ENCODE measurements at regions not wholly inside any gene's neighbourhood (a gene's known extent, or its start where the extent isn't known, plus 50 kb on each side); places are given as distances from the start of the nearest gene placed in this dataset.

DNA sequence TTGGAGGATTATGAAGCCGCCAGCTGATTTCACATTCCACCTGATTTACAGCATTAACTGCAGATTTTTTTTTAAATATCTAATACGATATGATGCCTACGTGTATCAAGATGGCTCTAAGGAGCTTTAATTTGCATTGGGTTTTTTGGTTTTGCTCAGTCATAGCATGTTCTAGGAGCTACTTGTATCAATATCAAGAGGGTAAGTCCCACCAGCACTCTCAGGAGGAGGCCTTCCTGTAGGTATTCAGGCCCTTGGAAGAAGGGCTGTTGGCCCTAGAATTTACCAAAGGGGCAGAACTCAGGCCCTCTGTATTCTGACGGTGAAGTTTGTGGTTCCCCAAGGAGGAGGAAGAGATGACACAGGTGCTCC lies 97.2 kb upstream of the IPO5 start:
- Histone ChIP-seq H3K27me3 (ENCODE audit: insufficient read depth) (no peaks in the 10 kb centered on the region), H3K36me3 (replicated peaks in 1 of 2; ENCODE audit: control insufficient read depth in 1 of 2, insufficient read depth in 2 of 2, low read length in 1 of 2) (no peaks in the 10 kb centered on the region), H3K9me3 (no peaks in the 10 kb centered on the region), H3K4me3 (ENCODE audit: low read depth in 2 of 2, low read length in 1 of 2) (no peak overlapping the region), H2AFZ (ENCODE audit: low read depth) (peak overlapping the region; percentile 95), H3K9me2 (no peaks in the 10 kb centered on the region), H3K79me2 (ENCODE audit: insufficient read depth) (no peaks in the 10 kb centered on the region), H4K20me1 (ENCODE audit: insufficient read depth) (no peaks in the 10 kb centered on the region), H3F3A (replicated peaks; ENCODE audit: insufficient read depth) (no peaks in the 10 kb centered on the region), H3K4me1 (ENCODE audit: control insufficient read depth in 1 of 2, insufficient read depth in 2 of 2, low read depth in 1 of 2, low read length in 1 of 2) (peaks cover 3 to 17% of the 10 kb centered on the region in 2 experiments; a peak in 2 of 4 replicates), H3K9ac (no peak overlapping the region), H3K4me2 (no peak overlapping the region), H3K27ac (ENCODE audit: low read depth in 2 of 2, low read length in 1 of 2) (no peak overlapping the region)
- no peak for DNase-seq
- POLR2A ChIA-PET: no interaction called here
- WGBS (ENCODE audit: low lambda C conversion rate): 94% methylated on average over 3 of the region's 4 CpGs
- CTCF ChIA-PET: interaction anchor here (0.6 to 3.5 kb wide), 59 partner anchors 9 to 1178 kb away, joined by 3 to 23 read pairs (median 4); no protein-coding TSS in a partner anchor
- TF ChIP-seq GATA2 (CRISPR knock-in tag; IDR thresholded peaks at IDR 0.05): no peak
- TF ChIP-seq MEF2A (IDR thresholded peaks at IDR 0.05; ENCODE audit: borderline replicate concordance, low read depth): no peak
- no peak for TF ChIP-seq YY1 (IDR thresholded peaks at IDR 0.05; ENCODE audit: low read depth)
- TF ChIP-seq, protein P1, sequence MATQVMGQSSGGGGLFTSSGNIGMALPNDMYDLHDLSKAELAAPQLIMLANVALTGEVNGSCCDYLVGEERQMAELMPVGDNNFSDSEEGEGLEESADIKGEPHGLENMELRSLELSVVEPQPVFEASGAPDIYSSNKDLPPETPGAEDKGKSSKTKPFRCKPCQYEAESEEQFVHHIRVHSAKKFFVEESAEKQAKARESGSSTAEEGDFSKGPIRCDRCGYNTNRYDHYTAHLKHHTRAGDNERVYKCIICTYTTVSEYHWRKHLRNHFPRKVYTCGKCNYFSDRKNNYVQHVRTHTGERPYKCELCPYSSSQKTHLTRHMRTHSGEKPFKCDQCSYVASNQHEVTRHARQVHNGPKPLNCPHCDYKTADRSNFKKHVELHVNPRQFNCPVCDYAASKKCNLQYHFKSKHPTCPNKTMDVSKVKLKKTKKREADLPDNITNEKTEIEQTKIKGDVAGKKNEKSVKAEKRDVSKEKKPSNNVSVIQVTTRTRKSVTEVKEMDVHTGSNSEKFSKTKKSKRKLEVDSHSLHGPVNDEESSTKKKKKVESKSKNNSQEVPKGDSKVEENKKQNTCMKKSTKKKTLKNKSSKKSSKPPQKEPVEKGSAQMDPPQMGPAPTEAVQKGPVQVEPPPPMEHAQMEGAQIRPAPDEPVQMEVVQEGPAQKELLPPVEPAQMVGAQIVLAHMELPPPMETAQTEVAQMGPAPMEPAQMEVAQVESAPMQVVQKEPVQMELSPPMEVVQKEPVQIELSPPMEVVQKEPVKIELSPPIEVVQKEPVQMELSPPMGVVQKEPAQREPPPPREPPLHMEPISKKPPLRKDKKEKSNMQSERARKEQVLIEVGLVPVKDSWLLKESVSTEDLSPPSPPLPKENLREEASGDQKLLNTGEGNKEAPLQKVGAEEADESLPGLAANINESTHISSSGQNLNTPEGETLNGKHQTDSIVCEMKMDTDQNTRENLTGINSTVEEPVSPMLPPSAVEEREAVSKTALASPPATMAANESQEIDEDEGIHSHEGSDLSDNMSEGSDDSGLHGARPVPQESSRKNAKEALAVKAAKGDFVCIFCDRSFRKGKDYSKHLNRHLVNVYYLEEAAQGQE (IDR thresholded peaks at IDR 0.05; ENCODE audit: low read depth, low read length): no peak
- no peak for TF ChIP-seq TEAD4 (IDR thresholded peaks at IDR 0.05; ENCODE audit: borderline replicate concordance, insufficient read depth)
- TF ChIP-seq, protein P2, sequence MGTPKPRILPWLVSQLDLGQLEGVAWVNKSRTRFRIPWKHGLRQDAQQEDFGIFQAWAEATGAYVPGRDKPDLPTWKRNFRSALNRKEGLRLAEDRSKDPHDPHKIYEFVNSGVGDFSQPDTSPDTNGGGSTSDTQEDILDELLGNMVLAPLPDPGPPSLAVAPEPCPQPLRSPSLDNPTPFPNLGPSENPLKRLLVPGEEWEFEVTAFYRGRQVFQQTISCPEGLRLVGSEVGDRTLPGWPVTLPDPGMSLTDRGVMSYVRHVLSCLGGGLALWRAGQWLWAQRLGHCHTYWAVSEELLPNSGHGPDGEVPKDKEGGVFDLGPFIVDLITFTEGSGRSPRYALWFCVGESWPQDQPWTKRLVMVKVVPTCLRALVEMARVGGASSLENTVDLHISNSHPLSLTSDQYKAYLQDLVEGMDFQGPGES (IDR thresholded peaks at IDR 0.05; ENCODE audit: low read depth, low read length): no peak
- no peak for TF ChIP-seq ELF1 (IDR thresholded peaks at IDR 0.05)
- TF ChIP-seq NFIC (IDR thresholded peaks at IDR 0.05; ENCODE audit: borderline replicate concordance): no peak
- no peak for TF ChIP-seq POLR2AphosphoS5 (IDR thresholded peaks at IDR 0.05; ENCODE audit: low read depth, low read length)
- TF ChIP-seq, protein P3, sequence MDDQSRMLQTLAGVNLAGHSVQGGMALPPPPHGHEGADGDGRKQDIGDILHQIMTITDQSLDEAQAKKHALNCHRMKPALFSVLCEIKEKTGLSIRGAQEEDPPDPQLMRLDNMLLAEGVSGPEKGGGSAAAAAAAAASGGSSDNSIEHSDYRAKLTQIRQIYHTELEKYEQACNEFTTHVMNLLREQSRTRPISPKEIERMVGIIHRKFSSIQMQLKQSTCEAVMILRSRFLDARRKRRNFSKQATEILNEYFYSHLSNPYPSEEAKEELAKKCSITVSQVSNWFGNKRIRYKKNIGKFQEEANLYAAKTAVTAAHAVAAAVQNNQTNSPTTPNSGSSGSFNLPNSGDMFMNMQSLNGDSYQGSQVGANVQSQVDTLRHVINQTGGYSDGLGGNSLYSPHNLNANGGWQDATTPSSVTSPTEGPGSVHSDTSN (IDR thresholded peaks at IDR 0.05): no peak
- TF ChIP-seq, protein P4, sequence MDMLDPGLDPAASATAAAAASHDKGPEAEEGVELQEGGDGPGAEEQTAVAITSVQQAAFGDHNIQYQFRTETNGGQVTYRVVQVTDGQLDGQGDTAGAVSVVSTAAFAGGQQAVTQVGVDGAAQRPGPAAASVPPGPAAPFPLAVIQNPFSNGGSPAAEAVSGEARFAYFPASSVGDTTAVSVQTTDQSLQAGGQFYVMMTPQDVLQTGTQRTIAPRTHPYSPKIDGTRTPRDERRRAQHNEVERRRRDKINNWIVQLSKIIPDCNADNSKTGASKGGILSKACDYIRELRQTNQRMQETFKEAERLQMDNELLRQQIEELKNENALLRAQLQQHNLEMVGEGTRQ (IDR thresholded peaks at IDR 0.05; ENCODE audit: borderline replicate concordance, low read depth, low read length): no peak
- TF ChIP-seq SIN3A (IDR thresholded peaks at IDR 0.05; ENCODE audit: borderline replicate concordance, low read depth, low read length): no peak
- TF ChIP-seq RXRA (IDR thresholded peaks at IDR 0.05; ENCODE audit: borderline replicate concordance, low read depth): no peak
- TF ChIP-seq CHD2 (IDR thresholded peaks at IDR 0.05; ENCODE audit: low read length, partially characterized antibody): no peak
- TF ChIP-seq, protein P5, sequence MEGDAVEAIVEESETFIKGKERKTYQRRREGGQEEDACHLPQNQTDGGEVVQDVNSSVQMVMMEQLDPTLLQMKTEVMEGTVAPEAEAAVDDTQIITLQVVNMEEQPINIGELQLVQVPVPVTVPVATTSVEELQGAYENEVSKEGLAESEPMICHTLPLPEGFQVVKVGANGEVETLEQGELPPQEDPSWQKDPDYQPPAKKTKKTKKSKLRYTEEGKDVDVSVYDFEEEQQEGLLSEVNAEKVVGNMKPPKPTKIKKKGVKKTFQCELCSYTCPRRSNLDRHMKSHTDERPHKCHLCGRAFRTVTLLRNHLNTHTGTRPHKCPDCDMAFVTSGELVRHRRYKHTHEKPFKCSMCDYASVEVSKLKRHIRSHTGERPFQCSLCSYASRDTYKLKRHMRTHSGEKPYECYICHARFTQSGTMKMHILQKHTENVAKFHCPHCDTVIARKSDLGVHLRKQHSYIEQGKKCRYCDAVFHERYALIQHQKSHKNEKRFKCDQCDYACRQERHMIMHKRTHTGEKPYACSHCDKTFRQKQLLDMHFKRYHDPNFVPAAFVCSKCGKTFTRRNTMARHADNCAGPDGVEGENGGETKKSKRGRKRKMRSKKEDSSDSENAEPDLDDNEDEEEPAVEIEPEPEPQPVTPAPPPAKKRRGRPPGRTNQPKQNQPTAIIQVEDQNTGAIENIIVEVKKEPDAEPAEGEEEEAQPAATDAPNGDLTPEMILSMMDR (IDR thresholded peaks at IDR 0.05): no peak
- TF ChIP-seq EZH2phosphoT487 (IDR thresholded peaks at IDR 0.05; ENCODE audit: borderline replicate concordance, low read depth): no peak
- TF ChIP-seq, protein P6, sequence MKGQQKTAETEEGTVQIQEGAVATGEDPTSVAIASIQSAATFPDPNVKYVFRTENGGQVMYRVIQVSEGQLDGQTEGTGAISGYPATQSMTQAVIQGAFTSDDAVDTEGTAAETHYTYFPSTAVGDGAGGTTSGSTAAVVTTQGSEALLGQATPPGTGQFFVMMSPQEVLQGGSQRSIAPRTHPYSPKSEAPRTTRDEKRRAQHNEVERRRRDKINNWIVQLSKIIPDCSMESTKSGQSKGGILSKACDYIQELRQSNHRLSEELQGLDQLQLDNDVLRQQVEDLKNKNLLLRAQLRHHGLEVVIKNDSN (IDR thresholded peaks at IDR 0.05; ENCODE audit: borderline replicate concordance, low read depth): no peak
- no peak for TF ChIP-seq FOXJ3 (CRISPR knock-in tag; IDR thresholded peaks at IDR 0.05)
- no peak for TF ChIP-seq EP300 (IDR thresholded peaks at IDR 0.05; ENCODE audit: borderline replicate concordance in 1 of 2, low read depth in 1 of 2, low read length in 1 of 2)
